HG03565 (cell line): ENCODE measurements at regions not wholly inside any gene's neighbourhood (a gene's known extent, or its start where the extent isn't known, plus 50 kb on each side); places are given as distances from the start of the nearest gene placed in this dataset.
"Not testable (repeated sequence)": the region's sequence is repeated elsewhere in the genome, so short reads cannot be mapped to it uniquely, and the experiment has no call there.

Experiments used
- ATAC-seq: cut with Tn5 transposase; IDR thresholded peaks from one replicate; pipeline ENCODE4 v1.9.1; 2021; ENCODE audit warnings: mild to moderate bottlenecking, moderate library complexity; ENCODE audit not compliant: unreplicated experiment

GRCh38 chr6:71360556-71361335 is 72.1 kb downstream of the OGFRL1 start:
- ATAC-seq: not testable (repeated sequence)

GRCh38 chr6:71364889-71365542 is 76.4 kb downstream of the OGFRL1 start:
- ATAC-seq: no peak

GRCh38 chr6:71367756-71368155 is 79.1 kb downstream of the OGFRL1 start:
- ATAC-seq: no peak

GRCh38 chr6:71368284-71368683 is 79.7 kb downstream of the OGFRL1 start:
- no peak for ATAC-seq

- no peak for ATAC-seq
Measured at GRCh38 chr6:71371559-71371958, 82.9 kb downstream of the OGFRL1 start.

DNA sequence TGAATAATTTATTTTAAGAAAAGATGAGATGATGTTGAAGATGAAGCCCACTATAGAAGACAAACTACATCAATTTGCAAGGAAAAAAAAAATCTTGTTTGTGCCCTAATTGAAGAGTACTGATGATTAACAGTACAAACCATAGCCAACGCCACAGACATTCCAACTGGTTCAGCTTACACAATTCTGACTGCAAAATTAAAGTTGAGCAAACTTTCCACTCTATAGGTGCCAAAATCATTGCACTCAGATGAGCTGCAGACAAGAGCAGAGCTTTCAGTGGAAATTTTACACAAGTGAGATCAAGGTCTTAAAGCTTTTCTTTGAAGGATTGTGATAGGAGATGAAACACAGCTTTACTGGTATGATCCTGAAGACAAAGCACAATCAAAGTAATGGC is 85.3 kb downstream of the OGFRL1 start:
- no peak for ATAC-seq

DNA sequence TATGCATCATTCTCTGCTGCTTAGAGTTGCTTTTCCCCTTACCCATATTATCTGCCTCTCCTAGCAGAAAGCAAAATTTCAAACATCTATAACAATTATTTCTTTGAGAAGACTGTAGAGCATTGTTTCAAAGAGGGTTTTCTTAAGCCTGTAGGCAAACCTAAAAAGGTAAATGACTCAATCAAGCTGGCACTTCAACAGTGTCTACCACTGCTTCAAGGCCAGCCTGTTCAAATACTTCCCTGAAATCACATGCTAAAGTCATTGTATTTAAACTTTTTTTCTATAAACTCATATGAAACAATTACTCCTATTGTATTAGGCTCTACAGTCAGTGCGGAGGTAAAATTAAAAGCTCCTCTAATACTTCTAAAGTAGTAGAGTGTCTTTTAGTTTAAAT is 87.1 kb downstream of the OGFRL1 start:
- no peak for ATAC-seq

GRCh38 chr6:71376830-71377229 is 88.2 kb downstream of the OGFRL1 start:
- no peak for ATAC-seq

DNA sequence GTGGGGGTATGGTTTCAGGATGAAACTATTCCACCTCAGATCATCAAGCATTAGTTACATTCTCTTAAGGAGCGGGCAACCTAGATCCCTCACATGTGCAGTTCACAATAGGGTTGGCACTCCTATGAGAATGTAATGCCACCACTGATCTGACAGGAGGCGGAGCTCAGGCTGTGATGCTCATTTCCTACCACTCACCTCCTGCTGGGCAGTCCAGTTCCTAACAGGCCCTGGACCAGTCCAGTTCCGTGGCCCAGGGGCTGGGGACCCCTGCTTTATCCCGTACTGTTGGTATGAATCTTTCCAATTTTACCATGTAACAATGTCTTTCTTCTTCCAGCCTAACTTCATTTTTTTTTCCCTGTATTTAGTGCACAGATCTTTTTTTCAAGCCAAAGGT is 94.9 kb downstream of the OGFRL1 start:
- ATAC-seq: no peak

DNA sequence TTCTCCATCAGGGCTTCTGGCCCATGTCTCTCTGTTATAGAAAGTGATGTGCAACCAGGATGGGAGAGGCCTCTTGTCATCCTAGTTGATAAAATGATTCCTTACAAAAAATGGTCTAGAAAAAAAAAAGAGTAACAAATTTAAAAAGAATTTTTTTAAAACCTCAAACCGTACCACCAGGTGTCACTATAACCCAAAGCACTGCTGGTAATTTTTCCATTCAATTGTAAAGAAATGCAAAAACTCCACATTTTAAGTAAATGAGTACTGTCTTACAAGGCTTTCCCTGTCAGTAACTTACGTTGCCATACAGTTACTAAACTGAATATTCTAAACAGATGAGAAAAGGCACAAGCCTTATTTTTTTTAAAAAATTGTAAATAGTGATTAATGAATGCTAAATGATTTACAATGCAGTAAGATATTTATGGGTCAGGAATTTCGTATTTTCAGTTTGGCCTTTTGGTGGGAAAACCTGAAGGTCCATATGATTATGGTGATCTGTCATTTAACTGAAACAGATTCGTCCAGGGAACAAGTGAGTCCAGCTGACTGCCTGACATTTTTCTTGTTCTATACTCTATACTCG is 95.4 kb downstream of the OGFRL1 start:
- ATAC-seq: no peak

DNA sequence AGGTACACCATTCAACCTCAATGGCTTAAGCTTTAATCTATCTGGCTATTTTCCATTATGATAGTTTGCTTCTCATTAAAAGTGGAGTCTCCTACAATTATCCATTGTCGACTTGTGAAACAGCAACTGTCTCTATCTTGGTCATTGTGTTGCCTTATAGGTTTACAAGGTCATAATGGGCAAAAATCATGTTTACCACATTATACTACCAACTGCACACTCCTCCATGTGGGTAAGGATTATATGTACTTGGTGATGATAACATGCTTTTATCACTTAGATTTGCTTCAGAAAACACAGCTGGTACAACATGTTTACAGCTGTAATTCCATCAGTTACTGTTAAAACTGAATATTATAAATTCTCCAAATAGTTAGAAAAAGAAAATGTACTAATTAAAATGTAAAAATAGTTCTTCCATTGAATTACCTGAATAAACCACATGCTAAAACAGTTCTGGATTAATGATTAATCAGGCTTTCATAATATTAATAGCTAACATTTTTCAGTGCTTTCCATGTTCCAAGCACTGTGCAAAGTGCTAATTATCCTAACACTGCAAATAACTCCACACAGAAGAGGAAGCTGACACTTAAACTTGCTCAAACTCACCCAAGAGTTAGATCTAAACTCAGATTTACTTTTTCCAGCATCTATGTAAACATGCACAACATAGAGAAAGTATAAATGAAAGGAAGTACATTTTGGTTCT is 96.7 kb downstream of the OGFRL1 start:
- ATAC-seq: no peak

- no peak for ATAC-seq
Measured at GRCh38 chr6:71386215-71386614, 97.6 kb downstream of the OGFRL1 start.

GRCh38 chr6:71387179-71387578 is 98.6 kb downstream of the OGFRL1 start:
- no peak for ATAC-seq

GRCh38 chr6:71388068-71388744 is 99.6 kb downstream of the OGFRL1 start:
- ATAC-seq: no peak

DNA sequence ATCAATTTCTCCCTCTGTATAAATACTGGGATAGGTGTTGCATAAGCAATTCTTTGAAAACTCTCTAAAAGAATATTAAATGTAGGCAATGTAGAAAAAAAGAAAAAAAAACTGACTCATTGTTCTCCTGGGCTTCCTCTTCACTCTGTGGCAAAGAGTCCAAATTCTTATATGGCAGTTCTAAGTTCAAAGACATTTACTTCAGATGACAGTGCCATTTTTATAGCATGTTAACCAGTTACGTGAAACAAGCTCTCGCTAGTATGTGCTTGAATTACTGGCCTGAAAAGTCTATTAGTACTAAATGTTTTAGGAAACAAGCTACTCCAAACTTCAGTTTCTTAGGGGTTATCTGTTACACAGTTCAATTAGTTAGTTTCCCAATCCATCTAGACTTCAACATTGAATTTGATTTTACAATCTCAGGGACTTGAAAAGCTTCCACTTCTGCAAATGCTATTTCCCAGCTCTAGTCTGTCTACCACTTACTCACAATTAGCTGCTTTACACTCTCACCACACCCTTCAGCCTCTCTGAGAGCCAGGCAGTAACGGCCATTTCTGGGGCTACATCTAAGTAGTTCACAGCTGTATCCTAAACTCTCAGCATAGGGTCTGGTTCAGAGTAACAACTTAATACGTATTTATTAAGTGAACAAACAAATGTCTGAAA is 100.4 kb downstream of the OGFRL1 start:
- no peak for ATAC-seq

DNA sequence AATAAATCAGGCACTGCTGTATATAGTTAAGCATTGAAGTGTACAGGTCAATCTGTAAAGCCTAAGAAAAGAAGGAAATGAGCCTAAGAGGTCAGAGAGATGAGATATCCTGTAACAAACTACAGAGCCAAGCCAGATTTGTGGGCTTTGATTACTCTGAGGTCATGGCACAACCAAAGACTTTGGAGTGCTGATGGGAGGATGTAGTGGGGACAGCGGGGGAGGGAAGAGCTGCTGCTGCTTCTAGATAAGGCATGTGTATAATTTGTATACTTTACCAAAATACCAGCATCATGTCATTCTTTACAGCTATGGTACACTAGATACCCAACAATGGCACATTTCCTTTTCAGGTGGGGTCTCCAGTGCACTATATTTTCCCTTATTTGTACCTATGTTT is 102.5 kb downstream of the OGFRL1 start:
- no peak for ATAC-seq

- no peak for ATAC-seq
Measured at GRCh38 chr6:71392276-71392675, 103.7 kb downstream of the OGFRL1 start.

DNA sequence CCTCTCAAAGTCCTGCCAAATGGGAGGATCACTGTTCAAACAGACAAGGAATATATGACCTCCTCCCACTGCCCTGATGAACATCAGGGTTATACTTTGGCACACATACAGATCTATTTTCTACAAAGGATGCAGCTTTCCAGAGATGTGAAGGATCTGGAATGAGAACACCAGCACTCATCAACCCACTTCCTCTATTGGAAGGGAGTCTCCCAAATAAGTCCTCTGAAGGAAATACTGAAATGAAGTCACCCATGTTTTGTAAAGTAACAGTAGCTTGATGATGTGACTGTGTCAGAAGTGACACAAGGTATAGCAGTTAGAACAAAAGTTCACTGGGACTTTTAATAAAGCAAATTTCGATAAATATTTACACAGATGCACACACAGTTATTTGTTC is 104.9 kb downstream of the OGFRL1 start:
- ATAC-seq: no peak

DNA sequence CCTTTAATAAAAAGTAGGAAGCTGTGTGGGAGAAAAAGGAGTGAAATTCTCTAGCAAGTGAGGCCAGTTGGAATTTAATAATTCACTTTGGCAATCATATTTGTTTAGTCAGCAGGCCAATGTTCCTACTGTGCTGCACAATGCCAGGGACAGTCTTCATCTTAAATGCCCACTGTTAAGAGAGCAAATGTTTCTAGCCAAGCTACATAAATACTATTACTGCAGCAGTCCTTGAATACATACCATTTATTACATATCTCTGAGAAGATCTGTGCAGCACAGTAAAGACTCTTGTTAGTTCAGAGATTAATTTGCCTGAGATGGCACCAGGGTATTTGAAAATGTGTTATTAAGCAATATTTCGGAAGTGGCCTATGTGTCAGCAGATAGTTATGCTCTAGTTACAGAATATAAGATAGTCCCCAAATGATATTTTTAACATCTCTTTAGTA is 105.4 kb downstream of the OGFRL1 start:
- ATAC-seq: no peak

DNA sequence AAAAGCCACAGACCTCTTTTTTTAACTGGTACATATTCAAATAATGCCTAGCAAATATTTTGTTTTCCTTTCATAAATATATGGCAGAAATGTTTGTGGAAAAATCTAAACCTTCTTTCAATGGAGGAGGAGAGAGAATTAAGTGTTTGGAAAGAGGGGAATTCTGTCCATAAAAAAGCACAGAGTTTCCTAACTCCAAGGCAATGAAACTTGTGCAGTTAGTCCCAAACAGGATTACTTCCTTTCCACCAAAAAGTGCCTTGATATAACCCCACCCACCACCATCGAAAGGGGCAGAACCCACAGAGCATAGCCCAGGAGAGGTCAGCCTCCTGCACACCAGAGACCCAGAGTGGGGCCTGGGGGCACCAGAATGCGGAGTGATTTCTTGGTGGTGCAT is 106.3 kb downstream of the OGFRL1 start:
- no peak for ATAC-seq
